ENCODE measurements at regions not wholly inside any gene's neighbourhood (a gene's known extent, or its start where the extent isn't known, plus 50 kb on each side); places are given as distances from the start of the nearest gene placed in this dataset.
"Not testable (repeated sequence)": the region's sequence is repeated elsewhere in the genome, so short reads cannot be mapped to it uniquely, and the experiment has no call there.

- DNase-seq (no peak), ATAC-seq (ENCODE audit: low read depth) (no peak)
- no peak overlapping the region for H3K4me3 Mint-ChIP-seq
- intact Hi-C loops (cut with micrococcal nuclease) = no loop called here
- no peak overlapping the region for H3K27ac Mint-ChIP-seq
- no peaks in the 10 kb centered on the region for H3K27me3 Mint-ChIP-seq
- ChIA-PET POLR2A (no interaction called here), CTCF (no interaction called here)
- H3K9me3 Mint-ChIP-seq = no peaks in the 10 kb centered on the region
- TF ChIP-seq, protein P1, sequence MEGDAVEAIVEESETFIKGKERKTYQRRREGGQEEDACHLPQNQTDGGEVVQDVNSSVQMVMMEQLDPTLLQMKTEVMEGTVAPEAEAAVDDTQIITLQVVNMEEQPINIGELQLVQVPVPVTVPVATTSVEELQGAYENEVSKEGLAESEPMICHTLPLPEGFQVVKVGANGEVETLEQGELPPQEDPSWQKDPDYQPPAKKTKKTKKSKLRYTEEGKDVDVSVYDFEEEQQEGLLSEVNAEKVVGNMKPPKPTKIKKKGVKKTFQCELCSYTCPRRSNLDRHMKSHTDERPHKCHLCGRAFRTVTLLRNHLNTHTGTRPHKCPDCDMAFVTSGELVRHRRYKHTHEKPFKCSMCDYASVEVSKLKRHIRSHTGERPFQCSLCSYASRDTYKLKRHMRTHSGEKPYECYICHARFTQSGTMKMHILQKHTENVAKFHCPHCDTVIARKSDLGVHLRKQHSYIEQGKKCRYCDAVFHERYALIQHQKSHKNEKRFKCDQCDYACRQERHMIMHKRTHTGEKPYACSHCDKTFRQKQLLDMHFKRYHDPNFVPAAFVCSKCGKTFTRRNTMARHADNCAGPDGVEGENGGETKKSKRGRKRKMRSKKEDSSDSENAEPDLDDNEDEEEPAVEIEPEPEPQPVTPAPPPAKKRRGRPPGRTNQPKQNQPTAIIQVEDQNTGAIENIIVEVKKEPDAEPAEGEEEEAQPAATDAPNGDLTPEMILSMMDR (IDR thresholded peaks at IDR 0.05) = no peak
- no peaks in the 10 kb centered on the region for H3K36me3 Mint-ChIP-seq (ENCODE audit: low read depth)
- H3K4me1 Mint-ChIP-seq = no peaks in the 10 kb centered on the region
These were observed 659.3 kb downstream of the TLE1 start for GRCh38 chr9:81030027-81030426.

DNA sequence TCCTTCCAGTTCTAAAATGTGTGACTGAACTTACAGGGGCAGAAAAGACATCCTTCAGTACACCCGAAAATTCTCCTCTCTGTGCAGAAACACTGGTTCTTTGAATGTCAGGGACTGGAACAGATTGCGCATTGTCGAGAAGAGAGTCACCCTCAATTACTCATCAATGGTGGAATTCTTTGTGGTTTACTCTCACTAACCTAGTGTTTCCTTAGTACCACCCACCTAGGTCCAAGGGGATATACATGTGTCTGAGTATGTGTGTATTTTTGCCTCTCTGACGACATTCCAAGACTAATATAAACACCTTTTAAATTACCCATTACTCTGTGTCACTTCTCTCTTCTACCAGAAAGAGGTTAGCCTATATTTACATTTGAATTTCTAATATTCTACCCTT lies 660.8 kb downstream of the TLE1 start:
- ChIA-PET CTCF (no interaction called here), POLR2A (no interaction called here)
- H3K4me1 Mint-ChIP-seq = no peaks in the 10 kb centered on the region
- H3K27ac Mint-ChIP-seq = no peak overlapping the region
- H3K27me3 Mint-ChIP-seq = no peaks in the 10 kb centered on the region
- H3K36me3 Mint-ChIP-seq (ENCODE audit: low read depth) = no peaks in the 10 kb centered on the region
- no peaks in the 10 kb centered on the region for H3K9me3 Mint-ChIP-seq
- ATAC-seq (ENCODE audit: low read depth) = no peak
- H3K4me3 Mint-ChIP-seq = no peak overlapping the region
- intact Hi-C loops (cut with micrococcal nuclease) = no loop called here
- TF ChIP-seq, protein P1 (IDR thresholded peaks at IDR 0.05) = no peak
- no peak for DNase-seq

GRCh38 chr9:81022177-81022576 lies 667.2 kb downstream of the TLE1 start:
- Mint-ChIP-seq H3K9me3 (no peaks in the 10 kb centered on the region), H3K36me3 (ENCODE audit: low read depth) (no peaks in the 10 kb centered on the region), H3K27me3 (no peaks in the 10 kb centered on the region), H3K4me1 (no peaks in the 10 kb centered on the region), H3K27ac (no peak overlapping the region), H3K4me3 (no peak overlapping the region)
- TF ChIP-seq, protein P1 (IDR thresholded peaks at IDR 0.05) = no peak
- DNase-seq (no peak), ATAC-seq (ENCODE audit: low read depth) (no peak)
- intact Hi-C loops (cut with micrococcal nuclease) = no loop called here
- ChIA-PET POLR2A (no interaction called here), CTCF (no interaction called here)

GRCh38 chr9:81014945-81015344 lies 674.4 kb downstream of the TLE1 start:
- intact Hi-C loops (cut with micrococcal nuclease); H3K4me3 Mint-ChIP-seq; H3K27me3 Mint-ChIP-seq; H3K9me3 Mint-ChIP-seq; DNase-seq; H3K4me1 Mint-ChIP-seq; CTCF ChIA-PET; H3K36me3 Mint-ChIP-seq (ENCODE audit: low read depth); ATAC-seq (ENCODE audit: low read depth); POLR2A ChIA-PET; H3K27ac Mint-ChIP-seq: not testable (repeated sequence)

GRCh38 chr9:81013191-81013590 lies 676.2 kb downstream of the TLE1 start:
- not testable (repeated sequence) for ATAC-seq (ENCODE audit: low read depth)

DNA sequence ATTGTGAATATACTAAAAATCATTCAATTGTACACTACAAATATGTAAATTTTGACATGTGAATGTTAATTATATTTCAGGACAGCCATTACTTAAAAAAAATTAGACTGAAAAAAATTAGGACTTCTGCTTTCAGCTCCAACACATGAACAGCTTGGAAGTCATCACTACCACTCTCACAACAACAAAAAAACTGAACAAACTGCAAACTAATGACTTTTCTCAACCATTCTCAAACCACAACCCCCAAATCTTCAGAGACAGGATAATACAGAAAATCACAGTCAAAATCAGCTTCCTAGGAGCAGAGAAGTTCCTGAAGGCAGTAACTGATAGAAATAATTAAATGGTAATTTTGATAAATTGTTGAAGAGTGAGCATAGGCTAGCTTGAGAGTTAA lies 686.4 kb downstream of the TLE1 start:
- H3K9me3 Mint-ChIP-seq = peaks cover 9% of the 10 kb centered on the region

More at GRCh38 chr9:81013191-81013590, 676.2 kb downstream of the TLE1 start:
- H3K36me3 Mint-ChIP-seq (ENCODE audit: low read depth); H3K4me1 Mint-ChIP-seq; intact Hi-C loops (cut with micrococcal nuclease); POLR2A ChIA-PET; H3K9me3 Mint-ChIP-seq; H3K27ac Mint-ChIP-seq; H3K4me3 Mint-ChIP-seq; CTCF ChIA-PET; DNase-seq; H3K27me3 Mint-ChIP-seq: not testable (repeated sequence)

More for the DNA sequence above, 686.4 kb downstream of the TLE1 start:
- H3K27ac Mint-ChIP-seq = no peak overlapping the region
- DNase-seq (no peak), ATAC-seq (ENCODE audit: low read depth) (no peak)
- no peaks in the 10 kb centered on the region for H3K27me3 Mint-ChIP-seq
- POLR2A ChIA-PET = no interaction called here
- TF ChIP-seq, protein P1 (IDR thresholded peaks at IDR 0.05) = no peak
- no peaks in the 10 kb centered on the region for H3K36me3 Mint-ChIP-seq (ENCODE audit: low read depth)
- no peak overlapping the region for H3K4me3 Mint-ChIP-seq
- no peaks in the 10 kb centered on the region for H3K4me1 Mint-ChIP-seq
- intact Hi-C loops (cut with micrococcal nuclease) = no loop called here
- CTCF ChIA-PET = no interaction called here

Measured in activated B cell treated with CpG ODN at 0.5 μM for 24 hours (primary cell).